H9 (cell line): ENCODE measurements at regions not wholly inside any gene's neighbourhood (a gene's known extent, or its start where the extent isn't known, plus 50 kb on each side); places are given as distances from the start of the nearest gene placed in this dataset.

ENCODE experiments used
- DNase-seq: peaks from one replicate; pipeline ENCODE4 v3.0.0-alpha.2; 2017
- H2AFZ ChIP-seq: one replicate; pipeline ENCODE4 v1.6.1; 2013; ENCODE audit warnings: mild to moderate bottlenecking, low read length, control low read depth, moderate library complexity
- H2AK5ac ChIP-seq: 2 replicates; pipeline ENCODE4 v1.6.1; 2013; ENCODE audit warnings: low read length, control low read depth, mixed read lengths; ENCODE audit not compliant: insufficient read length
- H2BK120ac ChIP-seq: one replicate; pipeline ENCODE4 v1.6.1; 2013; ENCODE audit warnings: low read depth, mild to moderate bottlenecking, low read length, control low read depth, inconsistent platforms; ENCODE audit not compliant: poor library complexity, severe bottlenecking
- H2BK12ac ChIP-seq: 2 replicates; pipeline ENCODE4 v1.6.1; 2013; ENCODE audit warnings: low read length, control low read depth, mixed read lengths, low read depth; ENCODE audit not compliant: insufficient read length
- H2BK15ac ChIP-seq: 2 replicates; pipeline ENCODE4 v1.6.1; 2013; ENCODE audit warnings: low read depth, low read length, control low read depth
- H2BK20ac ChIP-seq: one replicate; pipeline ENCODE4 v1.6.1; 2013; ENCODE audit warnings: low read depth, mild to moderate bottlenecking, low read length, control low read depth, inconsistent platforms; ENCODE audit not compliant: poor library complexity, severe bottlenecking
- H2BK5ac ChIP-seq: 2 replicates; pipeline ENCODE4 v1.6.1; 2013; ENCODE audit warnings: low read length, control low read depth, mixed read lengths; ENCODE audit not compliant: insufficient read length
- H3K14ac ChIP-seq: 2 replicates; pipeline ENCODE4 v1.6.1; 2013; ENCODE audit warnings: low read length, control low read depth; ENCODE audit not compliant: insufficient read depth
- H3K18ac ChIP-seq: 2 replicates; pipeline ENCODE4 v1.6.1; 2013; ENCODE audit warnings: low read depth, mild to moderate bottlenecking, mixed read lengths, low read length, control low read depth; ENCODE audit not compliant: insufficient read length
- H3K23ac ChIP-seq: 2 replicates; pipeline ENCODE4 v1.6.1; 2013; ENCODE audit warnings: low read length, control low read depth, mixed read lengths, low read depth; ENCODE audit not compliant: insufficient read length
- H3K23me2 ChIP-seq: 2 replicates; pipeline ENCODE4 v1.6.1; 2013; ENCODE audit warnings: low read depth, mild to moderate bottlenecking, mixed read lengths, low read length, control low read depth; ENCODE audit not compliant: insufficient read length, poor library complexity, severe bottlenecking
- H3K27ac ChIP-seq: 2 replicates; pipeline ENCODE4 v1.5.1; 2013; ENCODE audit warnings: low read length, control low read depth, mixed read lengths, low read depth; ENCODE audit not compliant: insufficient read length
- H3K27me3 ChIP-seq: 2 replicates; pipeline ENCODE4 v1.6.1; 2013; ENCODE audit warnings: low read length, control low read depth, inconsistent platforms; ENCODE audit not compliant: insufficient read depth
- H3K4ac ChIP-seq: 2 replicates; pipeline ENCODE4 v1.6.1; 2013; ENCODE audit warnings: low read depth, mild to moderate bottlenecking, control low read depth, inconsistent platforms, low read length, moderate library complexity
- H3K4me1 ChIP-seq: 2 replicates; pipeline ENCODE4 v1.6.1; 2013; ENCODE audit warnings: low read length, control low read depth, inconsistent platforms; ENCODE audit not compliant: insufficient read depth
- H3K4me2 ChIP-seq: 2 replicates; pipeline ENCODE4 v1.6.1; 2013; ENCODE audit warnings: low read length, control low read depth, mixed read lengths; ENCODE audit not compliant: insufficient read length, insufficient read depth
- H3K56ac ChIP-seq: 2 replicates; pipeline ENCODE4 v1.6.1; 2013; ENCODE audit warnings: low read depth, mild to moderate bottlenecking, mixed read lengths, low read length, control low read depth; ENCODE audit not compliant: insufficient read length
- H3K79me1 ChIP-seq: 2 replicates; pipeline ENCODE4 v1.6.1; 2013; ENCODE audit warnings: low read depth, mild to moderate bottlenecking, moderate library complexity, low read length, control low read depth, inconsistent platforms; ENCODE audit not compliant: insufficient read depth, poor library complexity, severe bottlenecking
- H3K79me2 ChIP-seq: 2 replicates; pipeline ENCODE4 v1.6.1; 2013; ENCODE audit warnings: low read length, control low read depth, inconsistent platforms; ENCODE audit not compliant: insufficient read depth
- H3K9ac ChIP-seq: 2 replicates; pipeline ENCODE4 v1.6.1; 2013; ENCODE audit warnings: low read length, control low read depth, mixed read lengths; ENCODE audit not compliant: insufficient read length; ENCODE audit errors: extremely low read depth
- H3K9me3 ChIP-seq: one replicate; pipeline ENCODE4 v1.6.1; 2013; ENCODE audit warnings: low read depth, low read length, inconsistent platforms; ENCODE audit not compliant: control insufficient read depth
- H3T11ph ChIP-seq: one replicate; pipeline ENCODE4 v1.6.1; 2013; ENCODE audit warnings: mild to moderate bottlenecking, low read length, control low read depth, inconsistent platforms
- H4K20me1 ChIP-seq: one replicate; pipeline ENCODE4 v1.6.1; 2013; ENCODE audit not compliant: control insufficient read depth, insufficient read length, insufficient read depth
- H4K5ac ChIP-seq: 2 replicates; pipeline ENCODE4 v1.6.1; 2013; ENCODE audit warnings: low read depth, mild to moderate bottlenecking, mixed read lengths, low read length, control low read depth; ENCODE audit not compliant: insufficient read length
- H4K8ac ChIP-seq: replicated peaks from 2 replicates; pipeline ENCODE4 v1.6.1; 2013; ENCODE audit warnings: low read length, control low read depth, mixed read lengths, low read depth; ENCODE audit not compliant: insufficient read length
- H4K91ac ChIP-seq: 2 replicates; pipeline ENCODE4 v1.6.1; 2013; ENCODE audit warnings: low read depth, mild to moderate bottlenecking, moderate library complexity, mixed read lengths, low read length, control low read depth; ENCODE audit not compliant: insufficient read length
- H3K27ac Mint-ChIP-seq, 3 experiments: 2 replicates in 2 of 3; 3 replicates in 1 of 3; pipeline ENCODE4 v1.8.0; 2020 to 2021; ENCODE audit warnings: mixed read lengths in 3 of 3, mild to moderate bottlenecking in 1 of 3, moderate library complexity in 1 of 3
- H3K27me3 Mint-ChIP-seq: 2 replicates; pipeline ENCODE4 v1.8.0; 2021; ENCODE audit warnings: low read depth, mild to moderate bottlenecking, moderate library complexity, mixed read lengths
- H3K36me3 Mint-ChIP-seq, 3 experiments: 2 replicates in 2 of 3; 3 replicates in 1 of 3; pipeline ENCODE4 v1.8.0; 2020 to 2021; ENCODE audit warnings: low read depth in 3 of 3, mixed read lengths in 3 of 3; ENCODE audit not compliant: insufficient read depth in 1 of 3
- H3K4me1 Mint-ChIP-seq, 2 experiments: 2 replicates each; pipeline ENCODE4 v1.8.0; 2020; ENCODE audit warnings: mixed read lengths in 2 of 2
- H3K4me3 Mint-ChIP-seq, 2 experiments: 2 replicates in 1 of 2; 3 replicates in 1 of 2; pipeline ENCODE4 v1.8.0; 2020 to 2021; ENCODE audit warnings: mild to moderate bottlenecking in 2 of 2, mixed read lengths in 2 of 2, moderate library complexity in 1 of 2
- H3K9me3 Mint-ChIP-seq, 2 experiments: 2 replicates in 1 of 2; 3 replicates in 1 of 2; pipeline ENCODE4 v1.8.0; 2020; ENCODE audit warnings: mild to moderate bottlenecking in 2 of 2, mixed read lengths in 2 of 2, moderate library complexity in 1 of 2
- WGBS: extraction: QIAGEN DNeasy Blood & Tissue Kit; methylation state at CpG from one replicate; pipeline ENCODE4 v1.1.7; 2013; ENCODE audit warnings: missing lambda C conversion rate, low lambda C conversion rate, mixed read lengths; ENCODE audit not compliant: insufficient read length; ENCODE audit errors: extremely low coverage; 5-methylcytosine and 5-hydroxymethylcytosine counted together
- TF ChIP-seq, protein P1 (sequence below): fragments of 200-600 bp; sonication (generic); conservative IDR thresholded peaks from 3 replicates; pipeline ENCODE4 v1.8.0; 2021; ENCODE audit warnings: antibody characterized with exemption, mild to moderate bottlenecking

- Histone ChIP-seq H2BK5ac (no peak overlapping the region), H3K18ac (no peak overlapping the region), H3K4me1 (peaks cover 7% of the 10 kb centered on the region), H3K9me3 (no peaks in the 10 kb centered on the region), H2BK12ac (no peak overlapping the region), H3K27me3 (no peaks in the 10 kb centered on the region), H3K56ac (no peak overlapping the region), H2AFZ (no peak overlapping the region), H4K8ac (no peak overlapping the region), H4K5ac (no peak overlapping the region), H3K23ac (no peak overlapping the region), H3K9ac (no peak overlapping the region), H3K4me2 (no peak overlapping the region), H3K27ac (no peak overlapping the region), H2BK15ac (no peak overlapping the region), H3K79me2 (no peaks in the 10 kb centered on the region), H2AK5ac (no peak overlapping the region), H2BK120ac (no peak overlapping the region), H3K23me2 (no peaks in the 10 kb centered on the region), H3K4ac (no peak overlapping the region), H4K91ac (no peak overlapping the region), H3T11ph (no peak overlapping the region), H2BK20ac (no peak overlapping the region), H4K20me1 (no peaks in the 10 kb centered on the region), H3K79me1 (no peaks in the 10 kb centered on the region), H3K14ac (no peak overlapping the region)
- no peak overlapping the region for H3K4me3 Mint-ChIP-seq
- no CpG with 5 or more reads among the region's 2 CpGs for WGBS
- H3K4me1 Mint-ChIP-seq, result peaks cover 50 to 56% of the 10 kb centered on the region in 2 experiments
- H3K36me3 Mint-ChIP-seq, result no peaks in the 10 kb centered on the region
- DNase-seq, result no peak
- H3K27me3 Mint-ChIP-seq, result peaks cover 5% of the 10 kb centered on the region
- TF ChIP-seq, protein P1, sequence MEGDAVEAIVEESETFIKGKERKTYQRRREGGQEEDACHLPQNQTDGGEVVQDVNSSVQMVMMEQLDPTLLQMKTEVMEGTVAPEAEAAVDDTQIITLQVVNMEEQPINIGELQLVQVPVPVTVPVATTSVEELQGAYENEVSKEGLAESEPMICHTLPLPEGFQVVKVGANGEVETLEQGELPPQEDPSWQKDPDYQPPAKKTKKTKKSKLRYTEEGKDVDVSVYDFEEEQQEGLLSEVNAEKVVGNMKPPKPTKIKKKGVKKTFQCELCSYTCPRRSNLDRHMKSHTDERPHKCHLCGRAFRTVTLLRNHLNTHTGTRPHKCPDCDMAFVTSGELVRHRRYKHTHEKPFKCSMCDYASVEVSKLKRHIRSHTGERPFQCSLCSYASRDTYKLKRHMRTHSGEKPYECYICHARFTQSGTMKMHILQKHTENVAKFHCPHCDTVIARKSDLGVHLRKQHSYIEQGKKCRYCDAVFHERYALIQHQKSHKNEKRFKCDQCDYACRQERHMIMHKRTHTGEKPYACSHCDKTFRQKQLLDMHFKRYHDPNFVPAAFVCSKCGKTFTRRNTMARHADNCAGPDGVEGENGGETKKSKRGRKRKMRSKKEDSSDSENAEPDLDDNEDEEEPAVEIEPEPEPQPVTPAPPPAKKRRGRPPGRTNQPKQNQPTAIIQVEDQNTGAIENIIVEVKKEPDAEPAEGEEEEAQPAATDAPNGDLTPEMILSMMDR, result no peak
- peak overlapping the region in 1 of 3 experiments; percentile 33; a peak in 1 of 7 replicates for H3K27ac Mint-ChIP-seq
- no peaks in the 10 kb centered on the region for H3K9me3 Mint-ChIP-seq
These were observed 236.8 kb downstream of the ZNF516 start for GRCh38 chr18:76258209-76258608.
